Glutamatergic neuron (in vitro differentiated cells): ENCODE measurements at regions not wholly inside any gene's neighbourhood (a gene's known extent, or its start where the extent isn't known, plus 50 kb on each side); places are given as distances from the start of the nearest gene placed in this dataset.

Source experiments
- DNase-seq: peaks from one replicate; pipeline ENCODE4 v3.0.0; 2022
- H3K27ac Mint-ChIP-seq: one replicate; pipeline ENCODE4 v1.8.0; 2020; ENCODE audit warnings: mild to moderate bottlenecking, mixed read lengths, inconsistent platforms; ENCODE audit not compliant: unreplicated experiment
- H3K27me3 Mint-ChIP-seq: one replicate; pipeline ENCODE4 v1.8.0; 2020; ENCODE audit warnings: mild to moderate bottlenecking, moderate library complexity, mixed read lengths, inconsistent platforms; ENCODE audit not compliant: unreplicated experiment
- H3K36me3 Mint-ChIP-seq: one replicate; pipeline ENCODE4 v1.8.0; 2020; ENCODE audit warnings: mild to moderate bottlenecking, mixed read lengths, inconsistent platforms; ENCODE audit not compliant: unreplicated experiment
- H3K4me1 Mint-ChIP-seq: one replicate; pipeline ENCODE4 v1.8.0; 2020; ENCODE audit warnings: mild to moderate bottlenecking, low read depth, mixed read lengths, inconsistent platforms; ENCODE audit not compliant: unreplicated experiment
- H3K4me3 Mint-ChIP-seq: one replicate; pipeline ENCODE4 v1.8.0; 2020; ENCODE audit warnings: mild to moderate bottlenecking, mixed read lengths, inconsistent platforms; ENCODE audit not compliant: unreplicated experiment
- H3K9me3 Mint-ChIP-seq: one replicate; pipeline ENCODE4 v1.8.0; 2020; ENCODE audit warnings: mild to moderate bottlenecking, moderate library complexity, mixed read lengths, inconsistent platforms; ENCODE audit not compliant: unreplicated experiment
- CTCF ChIP-seq: fragments of 200-600 bp; sonication (generic); IDR thresholded peaks from one replicate; pipeline ENCODE4 v1.5.0; 2021; ENCODE audit not compliant: partially characterized antibody, unreplicated experiment

- DNase-seq, result no peak
- Mint-ChIP-seq H3K36me3 (no peaks in the 10 kb centered on the region), H3K4me3 (no peak overlapping the region), H3K27ac (peak overlapping the region; percentile 82), H3K9me3 (peaks cover 13% of the 10 kb centered on the region), H3K4me1 (peaks cover 30% of the 10 kb centered on the region), H3K27me3 (peaks cover 13% of the 10 kb centered on the region)
- TF ChIP-seq CTCF, result no peak
Observed at GRCh38 chr11:70877151-70877550, 375.2 kb downstream of the SHANK2 start.

- no peak for DNase-seq
- peaks cover 35% of the 10 kb centered on the region for H3K4me1 Mint-ChIP-seq
- no peak for TF ChIP-seq CTCF
- H3K27me3 Mint-ChIP-seq, result peaks cover 14% of the 10 kb centered on the region
- no peaks in the 10 kb centered on the region for H3K36me3 Mint-ChIP-seq
- peak overlapping the region; percentile 32 for H3K4me3 Mint-ChIP-seq
- H3K27ac Mint-ChIP-seq, result no peak overlapping the region
- peaks cover 13% of the 10 kb centered on the region for H3K9me3 Mint-ChIP-seq
Observed at GRCh38 chr11:70878366-70878765, 374.0 kb downstream of the SHANK2 start.

- peaks cover 35% of the 10 kb centered on the region for H3K4me1 Mint-ChIP-seq
- no peak overlapping the region for H3K4me3 Mint-ChIP-seq
- no peak for TF ChIP-seq CTCF
- H3K9me3 Mint-ChIP-seq, result peaks cover 11% of the 10 kb centered on the region
- no peak for DNase-seq
- H3K27me3 Mint-ChIP-seq, result peaks cover 14% of the 10 kb centered on the region
- no peaks in the 10 kb centered on the region for H3K36me3 Mint-ChIP-seq
- peak overlapping the region; percentile 50 for H3K27ac Mint-ChIP-seq
Observed at GRCh38 chr11:70879601-70880285, 372.6 kb downstream of the SHANK2 start.

GRCh38 chr11:70880416-70880815, 372.0 kb downstream of the SHANK2 start:
- no peak for TF ChIP-seq CTCF
- peaks cover 14% of the 10 kb centered on the region for H3K27me3 Mint-ChIP-seq
- H3K27ac Mint-ChIP-seq, result no peak overlapping the region
- DNase-seq, result no peak
- H3K9me3 Mint-ChIP-seq, result peaks cover 11% of the 10 kb centered on the region
- no peak overlapping the region for H3K4me3 Mint-ChIP-seq
- H3K4me1 Mint-ChIP-seq, result peaks cover 37% of the 10 kb centered on the region
- H3K36me3 Mint-ChIP-seq, result no peaks in the 10 kb centered on the region

- no peak for TF ChIP-seq CTCF
- Mint-ChIP-seq H3K9me3 (peaks cover 4% of the 10 kb centered on the region), H3K4me3 (no peak overlapping the region), H3K4me1 (peaks cover 37% of the 10 kb centered on the region), H3K27me3 (peaks cover 9% of the 10 kb centered on the region), H3K36me3 (no peaks in the 10 kb centered on the region), H3K27ac (peak overlapping the region; percentile 11)
- DNase-seq, result no peak
Observed at GRCh38 chr11:70881948-70882715, 370.2 kb downstream of the SHANK2 start.
